ENCODE measurements at regions not wholly inside any gene's neighbourhood (a gene's known extent, or its start where the extent isn't known, plus 50 kb on each side); places are given as distances from the start of the nearest gene placed in this dataset.

GRCh38 chr11:38219636-38220035 is 1621.6 kb upstream of the RAG2 start:
- H3K27me3 Mint-ChIP-seq = no peaks in the 10 kb centered on the region
- H3K9me3 Mint-ChIP-seq = peaks cover 23% of the 10 kb centered on the region
- no peak overlapping the region for H3K4me3 Mint-ChIP-seq
- H3K36me3 Mint-ChIP-seq (ENCODE audit: low read depth) = no peaks in the 10 kb centered on the region
- no peaks in the 10 kb centered on the region for H3K4me1 Mint-ChIP-seq (ENCODE audit: low read depth)
- no peak overlapping the region for H3K27ac Mint-ChIP-seq

DNA sequence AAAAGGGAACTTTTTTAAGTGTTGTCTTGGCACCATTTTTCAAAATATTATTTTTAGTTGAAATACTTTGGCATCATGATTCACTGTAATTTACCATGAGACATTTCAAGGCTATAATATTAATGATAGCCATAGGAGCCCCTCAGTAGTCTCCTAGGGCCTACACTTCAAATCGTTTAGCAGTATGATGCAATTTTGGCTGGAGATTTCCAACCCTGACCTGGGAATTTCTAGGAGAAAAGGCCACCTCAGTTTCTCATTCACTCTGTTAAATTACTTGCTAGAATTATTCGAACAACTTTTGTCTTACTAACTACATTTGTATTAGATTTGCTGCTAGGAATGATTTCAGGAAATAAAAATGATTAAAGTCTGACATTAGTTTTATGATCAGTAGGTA is 1610.9 kb upstream of the RAG2 start:
- peaks cover 8% of the 10 kb centered on the region for H3K9me3 Mint-ChIP-seq
- H3K27ac Mint-ChIP-seq = no peak overlapping the region
- no peak overlapping the region for H3K4me3 Mint-ChIP-seq
- H3K27me3 Mint-ChIP-seq = no peaks in the 10 kb centered on the region
- no peaks in the 10 kb centered on the region for H3K4me1 Mint-ChIP-seq (ENCODE audit: low read depth)
- H3K36me3 Mint-ChIP-seq (ENCODE audit: low read depth) = no peaks in the 10 kb centered on the region

GRCh38 chr11:38206663-38207062 is 1608.6 kb upstream of the RAG2 start:
- no peaks in the 10 kb centered on the region for H3K36me3 Mint-ChIP-seq (ENCODE audit: low read depth)
- H3K27ac Mint-ChIP-seq = no peak overlapping the region
- H3K4me1 Mint-ChIP-seq (ENCODE audit: low read depth) = no peaks in the 10 kb centered on the region

GRCh38 chr11:38191101-38191500 is 1593.1 kb upstream of the RAG2 start:
- Mint-ChIP-seq H3K9me3 (peaks cover 7% of the 10 kb centered on the region), H3K4me3 (no peak overlapping the region), H3K4me1 (ENCODE audit: low read depth) (no peaks in the 10 kb centered on the region), H3K36me3 (ENCODE audit: low read depth) (no peaks in the 10 kb centered on the region), H3K27ac (no peak overlapping the region), H3K27me3 (no peaks in the 10 kb centered on the region)

More at GRCh38 chr11:38206663-38207062, 1608.6 kb upstream of the RAG2 start:
- H3K9me3 Mint-ChIP-seq = peaks cover 13% of the 10 kb centered on the region
- no peak overlapping the region for H3K4me3 Mint-ChIP-seq
- H3K27me3 Mint-ChIP-seq = no peaks in the 10 kb centered on the region

GRCh38 chr11:38182126-38182866 is 1584.3 kb upstream of the RAG2 start:
- Mint-ChIP-seq H3K4me1 (ENCODE audit: low read depth) (no peaks in the 10 kb centered on the region), H3K4me3 (no peak overlapping the region), H3K27ac (no peak overlapping the region), H3K9me3 (no peaks in the 10 kb centered on the region), H3K27me3 (no peaks in the 10 kb centered on the region), H3K36me3 (ENCODE audit: low read depth) (no peaks in the 10 kb centered on the region)

DNA sequence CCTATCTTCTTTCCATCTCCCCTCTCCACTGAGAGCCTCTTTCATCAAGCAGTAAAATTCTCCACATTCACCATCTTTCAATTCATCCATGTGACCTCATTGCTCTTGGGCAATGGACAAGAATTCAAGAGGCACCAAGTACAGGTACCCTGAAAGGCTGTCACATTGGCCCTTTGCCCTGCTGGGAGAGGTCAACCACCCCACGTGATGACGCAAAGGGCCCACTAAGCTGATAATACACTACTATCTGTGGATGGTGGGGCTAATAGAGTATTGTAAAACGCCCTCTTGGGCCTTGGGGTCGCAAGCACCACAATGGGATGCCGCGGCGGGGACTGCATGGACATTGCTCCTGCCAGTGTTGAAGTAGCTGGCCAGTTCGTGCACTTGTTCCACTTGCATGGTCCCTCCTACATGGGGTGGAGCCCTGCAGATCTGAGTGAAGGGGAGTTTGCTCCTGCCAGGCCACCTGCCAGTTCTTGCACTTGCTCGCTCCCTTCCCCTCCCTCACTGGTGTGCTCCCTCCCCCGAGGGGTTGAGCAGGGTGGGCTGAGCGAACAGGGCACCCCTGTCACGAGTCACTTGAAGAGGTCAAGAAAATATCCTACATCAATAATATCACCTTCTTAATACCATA is 1578.8 kb upstream of the RAG2 start:
- H3K4me3 Mint-ChIP-seq = no peak overlapping the region
- no peaks in the 10 kb centered on the region for H3K36me3 Mint-ChIP-seq (ENCODE audit: low read depth)
- H3K27ac Mint-ChIP-seq = no peak overlapping the region
- peaks cover 4% of the 10 kb centered on the region for H3K9me3 Mint-ChIP-seq
- H3K4me1 Mint-ChIP-seq (ENCODE audit: low read depth) = no peaks in the 10 kb centered on the region
- H3K27me3 Mint-ChIP-seq = no peaks in the 10 kb centered on the region

DNA sequence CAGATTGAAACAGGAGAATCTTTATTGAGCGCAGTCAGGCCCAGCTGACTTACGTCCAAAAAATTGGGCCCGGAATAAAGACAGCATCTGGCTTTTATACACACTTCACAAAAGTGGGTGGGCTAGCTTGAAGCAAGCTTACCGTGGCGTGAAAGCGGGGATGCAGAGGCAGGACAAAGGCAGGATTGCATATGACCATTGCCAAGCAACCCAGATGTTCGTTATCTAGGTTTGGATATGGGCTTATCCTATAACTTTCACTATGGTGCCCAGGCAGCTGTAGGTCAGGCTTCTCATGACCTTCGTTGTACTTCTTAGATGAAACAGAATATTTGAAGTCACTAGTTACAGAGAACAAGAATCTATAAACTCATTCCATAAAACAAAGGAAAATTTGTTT is 1575.6 kb upstream of the RAG2 start:
- no peaks in the 10 kb centered on the region for H3K27me3 Mint-ChIP-seq

DNA sequence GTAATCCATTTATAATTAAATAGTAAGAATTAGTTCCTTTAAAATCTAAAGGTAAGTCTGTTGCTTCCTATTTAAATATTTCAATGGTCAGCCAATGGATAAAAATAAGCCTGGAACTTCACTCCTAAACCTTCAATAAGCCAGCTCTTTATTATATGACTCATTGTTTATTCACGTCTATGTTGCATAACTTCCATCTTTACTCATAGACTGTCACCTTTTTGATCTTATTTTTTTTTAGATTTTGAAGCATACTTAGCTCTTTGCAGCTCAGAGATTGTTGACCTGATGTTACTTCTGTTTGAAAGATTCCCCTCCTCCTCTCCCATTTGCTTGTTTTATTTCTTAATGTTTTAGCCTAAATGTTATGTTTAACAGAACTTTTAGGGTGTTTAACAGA is 1571.2 kb upstream of the RAG2 start:
- H3K9me3 Mint-ChIP-seq = peaks cover 9% of the 10 kb centered on the region
- no peak overlapping the region for H3K4me3 Mint-ChIP-seq
- no peak overlapping the region for H3K27ac Mint-ChIP-seq
- H3K4me1 Mint-ChIP-seq (ENCODE audit: low read depth) = no peaks in the 10 kb centered on the region
- peaks cover 4% of the 10 kb centered on the region for H3K36me3 Mint-ChIP-seq (ENCODE audit: low read depth)
- H3K27me3 Mint-ChIP-seq = no peaks in the 10 kb centered on the region

More for the DNA sequence above, 1575.6 kb upstream of the RAG2 start:
- H3K36me3 Mint-ChIP-seq (ENCODE audit: low read depth) = no peaks in the 10 kb centered on the region
- H3K9me3 Mint-ChIP-seq = peaks cover 4% of the 10 kb centered on the region
- no peak overlapping the region for H3K27ac Mint-ChIP-seq
- H3K4me1 Mint-ChIP-seq (ENCODE audit: low read depth) = no peaks in the 10 kb centered on the region
- H3K4me3 Mint-ChIP-seq = no peak overlapping the region

- Mint-ChIP-seq H3K4me1 (ENCODE audit: low read depth) (no peaks in the 10 kb centered on the region), H3K27me3 (no peaks in the 10 kb centered on the region), H3K36me3 (ENCODE audit: low read depth) (peaks cover 4% of the 10 kb centered on the region), H3K4me3 (no peak overlapping the region), H3K27ac (no peak overlapping the region), H3K9me3 (peaks cover 21% of the 10 kb centered on the region)
These were observed 1565.5 kb upstream of the RAG2 start for GRCh38 chr11:38163526-38163925.

GRCh38 chr11:38160433-38160832 is 1562.4 kb upstream of the RAG2 start:
- H3K9me3 Mint-ChIP-seq = peaks cover 18% of the 10 kb centered on the region
- H3K4me3 Mint-ChIP-seq = no peak overlapping the region
- H3K36me3 Mint-ChIP-seq (ENCODE audit: low read depth) = no peaks in the 10 kb centered on the region
- H3K27me3 Mint-ChIP-seq = no peaks in the 10 kb centered on the region
- H3K4me1 Mint-ChIP-seq (ENCODE audit: low read depth) = peaks cover 4% of the 10 kb centered on the region
- no peak overlapping the region for H3K27ac Mint-ChIP-seq

GRCh38 chr11:38159038-38159437 is 1561.0 kb upstream of the RAG2 start:
- Mint-ChIP-seq H3K36me3 (ENCODE audit: low read depth) (no peaks in the 10 kb centered on the region), H3K9me3 (peaks cover 18% of the 10 kb centered on the region), H3K27ac (no peak overlapping the region), H3K4me3 (no peak overlapping the region), H3K27me3 (no peaks in the 10 kb centered on the region), H3K4me1 (ENCODE audit: low read depth) (peaks cover 4% of the 10 kb centered on the region)

- Mint-ChIP-seq H3K4me1 (ENCODE audit: low read depth) (peaks cover 4% of the 10 kb centered on the region), H3K27me3 (no peaks in the 10 kb centered on the region)
These were observed 1558.6 kb upstream of the RAG2 start for GRCh38 chr11:38156495-38157146.

DNA sequence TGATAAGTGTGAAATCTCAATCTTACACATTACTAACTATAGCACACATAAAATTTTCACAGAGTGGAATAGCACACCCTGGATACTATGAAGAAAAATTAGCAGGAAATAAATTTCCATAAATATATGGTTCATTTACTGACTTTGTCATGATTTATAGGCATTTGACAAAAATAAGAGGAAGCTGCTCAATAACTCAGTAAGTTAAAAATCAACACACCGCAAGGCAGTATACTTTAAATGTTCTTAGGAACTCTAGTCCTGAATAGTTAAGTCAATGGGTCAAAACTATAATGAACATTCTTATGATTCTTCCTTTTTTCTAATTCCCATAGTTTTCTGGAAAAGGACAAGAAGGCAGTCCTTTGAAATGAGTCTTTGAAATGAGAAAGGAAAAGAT is 1557.8 kb upstream of the RAG2 start:
- H3K4me1 Mint-ChIP-seq (ENCODE audit: low read depth) = peaks cover 4% of the 10 kb centered on the region
- no peak overlapping the region for H3K4me3 Mint-ChIP-seq
- no peak overlapping the region for H3K27ac Mint-ChIP-seq
- no peaks in the 10 kb centered on the region for H3K36me3 Mint-ChIP-seq (ENCODE audit: low read depth)
- peaks cover 21% of the 10 kb centered on the region for H3K9me3 Mint-ChIP-seq
- H3K27me3 Mint-ChIP-seq = no peaks in the 10 kb centered on the region

More at GRCh38 chr11:38156495-38157146, 1558.6 kb upstream of the RAG2 start:
- H3K36me3 Mint-ChIP-seq (ENCODE audit: low read depth) = no peaks in the 10 kb centered on the region
- H3K27ac Mint-ChIP-seq = no peak overlapping the region
- H3K4me3 Mint-ChIP-seq = no peak overlapping the region
- H3K9me3 Mint-ChIP-seq = peaks cover 20% of the 10 kb centered on the region

- Mint-ChIP-seq H3K27ac (no peak overlapping the region), H3K36me3 (ENCODE audit: low read depth) (no peaks in the 10 kb centered on the region), H3K4me1 (ENCODE audit: low read depth) (peaks cover 4% of the 10 kb centered on the region), H3K4me3 (no peak overlapping the region), H3K27me3 (no peaks in the 10 kb centered on the region), H3K9me3 (peaks cover 16% of the 10 kb centered on the region)
These were observed 1555.9 kb upstream of the RAG2 start for GRCh38 chr11:38153985-38154384.

GRCh38 chr11:38143852-38144251 is 1545.8 kb upstream of the RAG2 start:
- Mint-ChIP-seq H3K36me3 (ENCODE audit: low read depth) (no peaks in the 10 kb centered on the region), H3K27ac (no peak overlapping the region), H3K4me3 (no peak overlapping the region), H3K4me1 (ENCODE audit: low read depth) (no peaks in the 10 kb centered on the region), H3K9me3 (peaks cover 7% of the 10 kb centered on the region), H3K27me3 (no peaks in the 10 kb centered on the region)
